ENCODE measurements at regions not wholly inside any gene's neighbourhood (a gene's known extent, or its start where the extent isn't known, plus 50 kb on each side); places are given as distances from the start of the nearest gene placed in this dataset.
"Not testable (repeated sequence)": the region's sequence is repeated elsewhere in the genome, so short reads cannot be mapped to it uniquely, and the experiment has no call there.

GRCh38 chr21:31819692-31820091 is 53.1 kb upstream of the HUNK start:
- not testable (repeated sequence) for DNase-seq (ENCODE audit: low read depth); H3K4me3 ChIP-seq (ENCODE audit: low read length)

GRCh38 chr21:31814356-31814755 is 58.5 kb upstream of the HUNK start:
- not testable (repeated sequence) for H3K4me3 ChIP-seq (ENCODE audit: low read length); DNase-seq (ENCODE audit: low read depth)

- TF ChIP-seq CTCF (IDR thresholded peaks at IDR 0.05; ENCODE audit: insufficient read depth, low read depth, low read length, missing control alignments) = no peak
- H3K4me3 ChIP-seq (ENCODE audit: low read length) = no peak overlapping the region
- no peak for DNase-seq (ENCODE audit: low read depth)
These were observed 59.0 kb upstream of the HUNK start for GRCh38 chr21:31813862-31814261.

GRCh38 chr21:31804008-31804394 is 68.8 kb upstream of the HUNK start:
- H3K4me3 ChIP-seq (ENCODE audit: low read length) = no peak overlapping the region
- no peak for TF ChIP-seq CTCF (IDR thresholded peaks at IDR 0.05; ENCODE audit: insufficient read depth, low read depth, low read length, missing control alignments)
- no peak for DNase-seq (ENCODE audit: low read depth)

- no peak for DNase-seq (ENCODE audit: low read depth)
- no peak for TF ChIP-seq CTCF (IDR thresholded peaks at IDR 0.05; ENCODE audit: insufficient read depth, low read depth, low read length, missing control alignments)
- H3K4me3 ChIP-seq (ENCODE audit: low read length) = no peak overlapping the region
These were observed 69.5 kb upstream of the HUNK start for GRCh38 chr21:31803039-31804007.

GRCh38 chr21:31802331-31802730 is 70.4 kb upstream of the SCAF4 start:
- H3K4me3 ChIP-seq (ENCODE audit: low read length) = no peak overlapping the region
- TF ChIP-seq CTCF (IDR thresholded peaks at IDR 0.05; ENCODE audit: insufficient read depth, low read depth, low read length, missing control alignments) = no peak
- no peak for DNase-seq (ENCODE audit: low read depth)

- no peak for DNase-seq (ENCODE audit: low read depth)
- no peak overlapping the region for H3K4me3 ChIP-seq (ENCODE audit: low read length)
- no peak for TF ChIP-seq CTCF (IDR thresholded peaks at IDR 0.05; ENCODE audit: insufficient read depth, low read depth, low read length, missing control alignments)
These were observed 69.8 kb upstream of the SCAF4 start for GRCh38 chr21:31801551-31802219.

Data from epithelial cell of esophagus (primary cell).